ENCODE measurements at regions not wholly inside any gene's neighbourhood (a gene's known extent, or its start where the extent isn't known, plus 50 kb on each side); places are given as distances from the start of the nearest gene placed in this dataset.
"Not testable (repeated sequence)": the region's sequence is repeated elsewhere in the genome, so short reads cannot be mapped to it uniquely, and the experiment has no call there.

DNA sequence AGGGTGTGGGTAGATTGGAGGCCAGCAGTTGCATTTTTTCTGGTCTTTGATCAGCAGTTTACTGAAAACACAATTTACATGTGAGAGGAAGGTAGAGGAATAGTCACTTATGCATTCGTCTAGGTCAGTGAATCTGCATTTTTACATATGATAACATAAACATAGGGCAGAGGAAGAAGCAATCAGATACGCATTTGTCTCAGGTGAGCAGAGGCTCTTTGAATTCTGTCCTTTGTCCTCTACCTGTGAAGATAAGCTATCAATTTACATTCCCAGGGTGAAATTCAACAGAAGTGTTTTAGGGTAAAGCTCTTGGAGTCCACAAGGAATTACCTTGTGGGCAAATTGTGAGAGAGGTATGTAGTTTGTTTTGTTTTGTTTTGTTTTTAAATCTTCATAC, 306.5 kb downstream of the MAGEB5 start:
- Histone ChIP-seq H3K36me3 (no peaks in the 10 kb centered on the region), H3K9me3 (no peaks in the 10 kb centered on the region), H3K27ac (no peak overlapping the region), H3K27me3 (no peaks in the 10 kb centered on the region), H3K4me1 (no peaks in the 10 kb centered on the region), H3K4me3 (no peak overlapping the region)
- intact Hi-C loops (cut with DNase I), result no loop called here
- no peak for DNase-seq (ENCODE audit: low spot score in 2 of 2)
- TF ChIP-seq, protein P1, sequence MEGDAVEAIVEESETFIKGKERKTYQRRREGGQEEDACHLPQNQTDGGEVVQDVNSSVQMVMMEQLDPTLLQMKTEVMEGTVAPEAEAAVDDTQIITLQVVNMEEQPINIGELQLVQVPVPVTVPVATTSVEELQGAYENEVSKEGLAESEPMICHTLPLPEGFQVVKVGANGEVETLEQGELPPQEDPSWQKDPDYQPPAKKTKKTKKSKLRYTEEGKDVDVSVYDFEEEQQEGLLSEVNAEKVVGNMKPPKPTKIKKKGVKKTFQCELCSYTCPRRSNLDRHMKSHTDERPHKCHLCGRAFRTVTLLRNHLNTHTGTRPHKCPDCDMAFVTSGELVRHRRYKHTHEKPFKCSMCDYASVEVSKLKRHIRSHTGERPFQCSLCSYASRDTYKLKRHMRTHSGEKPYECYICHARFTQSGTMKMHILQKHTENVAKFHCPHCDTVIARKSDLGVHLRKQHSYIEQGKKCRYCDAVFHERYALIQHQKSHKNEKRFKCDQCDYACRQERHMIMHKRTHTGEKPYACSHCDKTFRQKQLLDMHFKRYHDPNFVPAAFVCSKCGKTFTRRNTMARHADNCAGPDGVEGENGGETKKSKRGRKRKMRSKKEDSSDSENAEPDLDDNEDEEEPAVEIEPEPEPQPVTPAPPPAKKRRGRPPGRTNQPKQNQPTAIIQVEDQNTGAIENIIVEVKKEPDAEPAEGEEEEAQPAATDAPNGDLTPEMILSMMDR (IDR thresholded peaks at IDR 0.05), result no peak

DNA sequence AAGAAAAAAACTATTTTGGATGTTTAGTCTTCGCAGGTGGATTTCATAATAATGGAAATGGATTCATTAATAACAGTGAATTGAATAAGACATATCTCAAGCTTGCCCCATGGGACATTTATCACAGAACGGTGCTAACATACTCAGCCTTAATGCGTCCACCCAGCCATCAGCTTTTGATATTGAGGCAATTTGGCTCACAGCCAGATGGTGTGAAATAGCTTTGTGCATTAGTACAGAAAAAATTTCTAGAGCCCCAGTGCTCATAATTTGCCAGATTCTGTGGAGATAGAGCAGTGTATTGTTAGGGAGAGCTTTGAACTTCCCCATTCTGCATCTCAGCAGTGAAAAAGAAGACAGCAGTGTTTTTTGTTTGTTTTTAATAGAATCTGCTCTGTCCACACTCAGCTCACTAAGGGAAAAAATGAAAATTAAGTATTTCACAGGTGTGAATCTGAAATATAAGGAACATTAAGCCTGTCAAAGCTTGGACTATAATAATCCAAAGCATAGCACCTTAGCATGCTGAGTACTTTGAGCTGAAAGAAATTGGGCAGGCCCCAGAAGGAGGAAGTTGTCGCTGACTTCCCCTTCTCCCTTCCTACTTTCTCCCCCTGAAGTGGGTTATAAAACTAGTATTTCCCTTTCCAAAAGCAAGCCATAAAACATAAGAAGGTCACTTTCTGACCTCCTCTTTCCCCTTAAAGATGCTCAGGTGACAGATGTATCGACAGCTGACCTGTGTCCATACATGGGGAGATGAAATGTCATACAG, 295.8 kb downstream of the MAGEB5 start:
- H3K27me3 ChIP-seq, result no peaks in the 10 kb centered on the region
- DNase-seq (ENCODE audit: low spot score in 2 of 2), result no peak
- H3K9me3 ChIP-seq, result no peaks in the 10 kb centered on the region
- H3K27ac ChIP-seq, result no peak overlapping the region
- intact Hi-C loops (cut with DNase I), result no loop called here
- no peaks in the 10 kb centered on the region for H3K4me1 ChIP-seq
- TF ChIP-seq, protein P1 (IDR thresholded peaks at IDR 0.05), result no peak
- no peak overlapping the region for H3K4me3 ChIP-seq
- no peaks in the 10 kb centered on the region for H3K36me3 ChIP-seq

DNA sequence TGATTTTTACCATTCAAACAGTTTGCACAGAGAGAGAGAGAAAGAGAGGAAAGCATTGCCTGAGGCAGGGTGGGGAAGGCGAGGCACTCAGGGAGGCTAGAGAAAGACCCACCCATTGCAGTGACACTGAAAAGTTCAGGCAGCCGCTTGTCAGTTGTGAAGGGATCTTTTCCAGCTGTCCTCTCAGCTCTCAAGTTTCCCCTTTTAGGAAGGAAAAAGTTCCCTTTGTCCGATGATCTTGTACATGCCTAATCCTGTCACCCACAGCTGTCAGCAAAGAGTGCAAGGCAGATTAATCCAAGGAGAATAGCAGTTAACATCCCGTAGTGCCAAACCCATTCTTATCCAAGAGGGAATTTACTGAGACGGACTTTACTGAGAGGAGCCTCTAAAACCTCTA, 255.0 kb downstream of the MAGEB5 start:
- no peaks in the 10 kb centered on the region for H3K36me3 ChIP-seq
- no peaks in the 10 kb centered on the region for H3K27me3 ChIP-seq
- TF ChIP-seq, protein P1 (IDR thresholded peaks at IDR 0.05), result no peak
- no peak overlapping the region for H3K4me3 ChIP-seq
- DNase-seq (ENCODE audit: low spot score in 2 of 2), result no peak
- H3K4me1 ChIP-seq, result no peaks in the 10 kb centered on the region
- intact Hi-C loops (cut with DNase I), result no loop called here
- H3K27ac ChIP-seq, result no peak overlapping the region
- no peaks in the 10 kb centered on the region for H3K9me3 ChIP-seq

DNA sequence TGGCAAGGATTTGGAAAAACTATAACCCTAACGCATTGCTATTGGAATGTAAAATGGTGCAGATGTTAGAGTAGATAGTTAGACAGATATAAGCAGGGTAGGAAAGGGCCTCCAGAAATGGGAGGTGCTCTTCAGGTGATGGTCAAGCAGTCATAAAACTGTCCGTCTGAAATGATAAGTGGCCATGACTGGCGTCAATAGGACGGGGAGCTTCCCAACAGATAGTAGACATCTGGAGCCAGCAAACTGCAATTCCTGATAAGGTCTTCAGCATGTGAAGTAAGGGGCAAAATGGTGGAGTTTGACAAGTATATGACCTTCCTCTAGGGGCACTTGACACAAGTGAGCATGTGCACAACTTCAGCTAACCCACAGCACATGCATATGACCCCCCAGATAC, 250.4 kb downstream of the MAGEB5 start:
- TF ChIP-seq, protein P1 (IDR thresholded peaks at IDR 0.05), result no peak
- no peak overlapping the region for H3K4me3 ChIP-seq
- H3K27me3 ChIP-seq, result no peaks in the 10 kb centered on the region
- no peak for DNase-seq (ENCODE audit: low spot score in 2 of 2)
- no peaks in the 10 kb centered on the region for H3K4me1 ChIP-seq
- intact Hi-C loops (cut with DNase I), result no loop called here
- no peak overlapping the region for H3K27ac ChIP-seq
- H3K36me3 ChIP-seq, result no peaks in the 10 kb centered on the region
- H3K9me3 ChIP-seq, result no peaks in the 10 kb centered on the region

DNA sequence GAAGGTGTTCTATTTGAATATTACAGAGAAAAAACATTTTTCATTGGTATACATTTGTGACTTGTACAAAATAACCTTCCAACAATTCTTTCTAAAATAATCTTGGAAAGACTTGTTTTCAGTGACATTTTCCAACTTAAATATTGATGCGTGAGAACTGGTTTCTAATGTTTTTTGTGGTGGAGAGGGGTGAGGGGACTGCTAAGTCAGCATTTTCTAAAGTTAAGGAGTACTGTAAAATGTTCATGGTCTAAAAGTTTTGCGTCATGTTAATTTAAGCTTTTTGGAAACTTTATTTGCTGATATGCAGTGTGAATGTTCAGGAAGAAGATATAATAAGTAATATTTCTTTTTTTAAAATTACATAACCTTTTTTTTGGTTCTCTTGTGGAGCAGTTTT, 229.3 kb downstream of the MAGEB5 start:
- Histone ChIP-seq H3K27ac (no peak overlapping the region), H3K9me3 (no peaks in the 10 kb centered on the region), H3K4me1 (no peaks in the 10 kb centered on the region), H3K36me3 (no peaks in the 10 kb centered on the region), H3K27me3 (no peaks in the 10 kb centered on the region), H3K4me3 (no peak overlapping the region)
- TF ChIP-seq, protein P1 (IDR thresholded peaks at IDR 0.05), result no peak
- intact Hi-C loops (cut with DNase I), result no loop called here
- DNase-seq (ENCODE audit: low spot score in 2 of 2), result no peak

DNA sequence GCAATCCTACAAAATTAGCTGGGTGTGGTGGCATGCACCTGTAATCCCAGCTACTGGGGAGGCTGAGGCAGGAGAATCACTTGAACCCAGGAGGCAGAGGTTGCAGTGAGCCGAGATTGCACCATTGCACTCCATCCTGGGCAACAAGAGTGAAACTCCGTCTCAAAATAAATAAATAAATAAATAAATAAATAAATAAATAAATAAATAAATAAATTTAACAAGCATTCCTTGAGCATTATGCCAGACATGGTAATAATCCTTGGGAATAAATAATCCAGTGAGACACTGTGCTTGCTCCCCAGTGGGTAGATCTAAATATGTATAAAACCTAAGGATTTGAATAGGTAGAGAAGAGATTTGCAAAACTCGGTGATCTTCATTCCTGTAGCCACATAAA, 228.4 kb downstream of the MAGEB5 start:
- intact Hi-C loops (cut with DNase I); DNase-seq (ENCODE audit: low spot score in 2 of 2): not testable (repeated sequence)

More for the DNA sequence above, 228.4 kb downstream of the MAGEB5 start:
- not testable (repeated sequence) for H3K4me1 ChIP-seq, H3K4me3 ChIP-seq, H3K36me3 ChIP-seq, H3K27me3 ChIP-seq, H3K9me3 ChIP-seq, H3K27ac ChIP-seq
